KMS-11 (cell line): ENCODE measurements at regions not wholly inside any gene's neighbourhood (a gene's known extent, or its start where the extent isn't known, plus 50 kb on each side); places are given as distances from the start of the nearest gene placed in this dataset.

Experiments used
- H2AFZ ChIP-seq: fragments of 200-600 bp; sonication (generic); 2 replicates; pipeline ENCODE4 v1.6.1; 2016; ENCODE audit warnings: antibody characterized with exemption, mixed run types, low read depth
- H3K27ac ChIP-seq: fragments of 200-600 bp; sonication (generic); 2 replicates; pipeline ENCODE4 v1.6.1; 2016; ENCODE audit warnings: mild to moderate bottlenecking, mixed run types
- H3K27me3 ChIP-seq: fragments of 200-600 bp; sonication (generic); 2 replicates; pipeline ENCODE4 v1.6.1; 2017; ENCODE audit warnings: mild to moderate bottlenecking, low read depth, mixed run types, moderate library complexity; ENCODE audit not compliant: insufficient read depth
- H3K36me3 ChIP-seq: fragments of 200-600 bp; sonication (generic); 2 replicates; pipeline ENCODE4 v1.6.1; 2017; ENCODE audit warnings: mild to moderate bottlenecking, mixed run types; ENCODE audit not compliant: insufficient read depth
- H3K4me1 ChIP-seq: fragments of 200-600 bp; sonication (generic); 2 replicates; pipeline ENCODE4 v1.6.1; 2016; ENCODE audit warnings: mild to moderate bottlenecking, low read depth, mixed run types; ENCODE audit not compliant: poor library complexity, severe bottlenecking
- H3K4me2 ChIP-seq: fragments of 200-600 bp; sonication (generic); 2 replicates; pipeline ENCODE4 v1.7.0; 2016; ENCODE audit warnings: mild to moderate bottlenecking, mixed run types
- H3K4me3 ChIP-seq: fragments of 200-600 bp; sonication (generic); IDR thresholded peaks from 2 replicates; pipeline ENCODE4 v1.6.1; 2017; ENCODE audit warnings: low read depth, low read length, mixed read lengths; ENCODE audit not compliant: insufficient read depth
- H3K79me2 ChIP-seq: fragments of 200-600 bp; sonication (generic); 2 replicates; pipeline ENCODE4 v1.6.1; 2016; ENCODE audit warnings: low read depth, mixed run types; ENCODE audit not compliant: insufficient read depth
- H3K9ac ChIP-seq: fragments of 200-600 bp; sonication (generic); 2 replicates; pipeline ENCODE4 v1.6.1; 2016; ENCODE audit warnings: mild to moderate bottlenecking, mixed run types
- H4K20me1 ChIP-seq: fragments of 200-600 bp; sonication (generic); 2 replicates; pipeline ENCODE4 v1.6.1; 2016; ENCODE audit warnings: mild to moderate bottlenecking, mixed run types; ENCODE audit not compliant: insufficient read depth
- CTCF ChIP-seq: fragments of 200-600 bp; sonication (generic); conservative IDR thresholded peaks from 2 replicates; pipeline ENCODE4 v1.6.1; 2017; ENCODE audit warnings: low read depth, mild to moderate bottlenecking, antibody characterized with exemption, low read length, moderate library complexity, mixed read lengths

GRCh38 chr21:28801906-28802305 lies 190.8 kb downstream of the LTN1 start:
- TF ChIP-seq CTCF = no peak

GRCh38 chr21:28799926-28800325 lies 192.8 kb downstream of the LTN1 start:
- no peaks in the 10 kb centered on the region for H3K4me1 ChIP-seq
- H3K4me3 ChIP-seq = no peak overlapping the region
- no peaks in the 10 kb centered on the region for H4K20me1 ChIP-seq
- no peak for TF ChIP-seq CTCF
- H3K27me3 ChIP-seq = no peaks in the 10 kb centered on the region
- H3K36me3 ChIP-seq = no peaks in the 10 kb centered on the region
- H3K4me2 ChIP-seq = no peak overlapping the region
- H3K9ac ChIP-seq = no peak overlapping the region
- H2AFZ ChIP-seq = no peak overlapping the region
- no peak overlapping the region for H3K27ac ChIP-seq
- H3K79me2 ChIP-seq = no peaks in the 10 kb centered on the region

More at GRCh38 chr21:28801906-28802305, 190.8 kb downstream of the LTN1 start:
- H3K4me1 ChIP-seq = no peaks in the 10 kb centered on the region
- H3K27me3 ChIP-seq = no peaks in the 10 kb centered on the region
- H3K9ac ChIP-seq = no peak overlapping the region
- no peak overlapping the region for H2AFZ ChIP-seq
- H3K36me3 ChIP-seq = no peaks in the 10 kb centered on the region
- no peak overlapping the region for H3K4me2 ChIP-seq
- no peak overlapping the region for H3K4me3 ChIP-seq
- no peaks in the 10 kb centered on the region for H4K20me1 ChIP-seq
- H3K27ac ChIP-seq = no peak overlapping the region
- H3K79me2 ChIP-seq = no peaks in the 10 kb centered on the region

GRCh38 chr21:28798798-28799197 lies 193.9 kb downstream of the LTN1 start:
- no peak overlapping the region for H3K4me2 ChIP-seq
- TF ChIP-seq CTCF = no peak
- H3K4me3 ChIP-seq = no peak overlapping the region
- H4K20me1 ChIP-seq = no peaks in the 10 kb centered on the region
- H3K4me1 ChIP-seq = no peaks in the 10 kb centered on the region
- no peak overlapping the region for H3K27ac ChIP-seq
- H3K36me3 ChIP-seq = no peaks in the 10 kb centered on the region
- no peak overlapping the region for H3K9ac ChIP-seq
- no peaks in the 10 kb centered on the region for H3K79me2 ChIP-seq
- no peaks in the 10 kb centered on the region for H3K27me3 ChIP-seq
- H2AFZ ChIP-seq = no peak overlapping the region

GRCh38 chr21:28795251-28795650 lies 197.4 kb downstream of the LTN1 start:
- Histone ChIP-seq H2AFZ (no peak overlapping the region), H3K4me2 (no peak overlapping the region), H3K27ac (no peak overlapping the region), H3K27me3 (no peaks in the 10 kb centered on the region), H3K9ac (no peak overlapping the region), H3K36me3 (no peaks in the 10 kb centered on the region), H3K4me3 (no peak overlapping the region), H3K4me1 (no peaks in the 10 kb centered on the region), H3K79me2 (no peaks in the 10 kb centered on the region), H4K20me1 (no peaks in the 10 kb centered on the region)
- TF ChIP-seq CTCF = no peak

- Histone ChIP-seq H4K20me1 (no peaks in the 10 kb centered on the region), H3K27ac (no peak overlapping the region), H2AFZ (no peak overlapping the region), H3K9ac (no peak overlapping the region), H3K27me3 (no peaks in the 10 kb centered on the region), H3K4me1 (no peaks in the 10 kb centered on the region), H3K36me3 (no peaks in the 10 kb centered on the region), H3K79me2 (no peaks in the 10 kb centered on the region), H3K4me2 (no peak overlapping the region), H3K4me3 (no peak overlapping the region)
- TF ChIP-seq CTCF = no peak
These were observed 198.3 kb downstream of the LTN1 start for GRCh38 chr21:28794371-28794851.
